NCI-H345 (cell line): ENCODE measurements at regions not wholly inside any gene's neighbourhood (a gene's known extent, or its start where the extent isn't known, plus 50 kb on each side); places are given as distances from the start of the nearest gene placed in this dataset.
"Not testable (repeated sequence)": the region's sequence is repeated elsewhere in the genome, so short reads cannot be mapped to it uniquely, and the experiment has no call there.

Experiments
- DNase-seq: peaks from one replicate; lab custom pipeline; 2025; lab: John Stamatoyannopoulos, UW

GRCh38 chr6:163764565-163764964 is 350.0 kb downstream of the QKI start:
- DNase-seq, result no peak

GRCh38 chr6:163761481-163761880 is 347.0 kb downstream of the QKI start:
- no peak for DNase-seq

- no peak for DNase-seq
These were observed 346.3 kb downstream of the QKI start for GRCh38 chr6:163760860-163761259.

GRCh38 chr6:163759542-163759941 is 345.0 kb downstream of the QKI start:
- no peak for DNase-seq

- DNase-seq, result no peak
These were observed 343.0 kb downstream of the QKI start for GRCh38 chr6:163757520-163757919.

- DNase-seq, result no peak
These were observed 341.6 kb downstream of the QKI start for GRCh38 chr6:163756079-163756478.

GRCh38 chr6:163754866-163755265 is 340.3 kb downstream of the QKI start:
- DNase-seq, result no peak

GRCh38 chr6:163753430-163753829 is 338.9 kb downstream of the QKI start:
- DNase-seq, result no peak

GRCh38 chr6:163752446-163752845 is 337.9 kb downstream of the QKI start:
- DNase-seq, result no peak

- no peak for DNase-seq
These were observed 336.6 kb downstream of the QKI start for GRCh38 chr6:163751032-163751525.

- no peak for DNase-seq
These were observed 336.0 kb downstream of the QKI start for GRCh38 chr6:163750431-163751031.

GRCh38 chr6:163748886-163749285 is 334.4 kb downstream of the QKI start:
- DNase-seq, result no peak

GRCh38 chr6:163748036-163748435 is 333.5 kb downstream of the QKI start:
- no peak for DNase-seq

- DNase-seq, result not testable (repeated sequence)
These were observed 332.5 kb downstream of the QKI start for GRCh38 chr6:163747058-163747457.

- DNase-seq, result no peak
These were observed 331.2 kb downstream of the QKI start for GRCh38 chr6:163745536-163746400.

- DNase-seq, result no peak
These were observed 329.9 kb downstream of the QKI start for GRCh38 chr6:163744256-163744925.

- DNase-seq, result no peak
These were observed 329.3 kb downstream of the QKI start for GRCh38 chr6:163743796-163744195.

- DNase-seq, result peak; percentile 72
These were observed 327.3 kb downstream of the QKI start for GRCh38 chr6:163741743-163742363.

- DNase-seq, result no peak
These were observed 326.8 kb downstream of the QKI start for GRCh38 chr6:163741342-163741741.

GRCh38 chr6:163739966-163740365 is 325.4 kb downstream of the QKI start:
- no peak for DNase-seq

GRCh38 chr6:163739408-163739725 is 324.8 kb downstream of the QKI start:
- no peak for DNase-seq

- DNase-seq, result no peak
These were observed 324.3 kb downstream of the QKI start for GRCh38 chr6:163738725-163739407.
